Spleen (tissue), 7 donors: ENCODE measurements at regions not wholly inside any gene's neighbourhood (a gene's known extent, or its start where the extent isn't known, plus 50 kb on each side); places are given as distances from the start of the nearest gene placed in this dataset.

Experiments used
- POLR2A ChIP-seq, 3 donors: fragments of 450-650 bp; IDR thresholded peaks; one replicate each; pipeline ENCODE4 v1.5.1; 2017; ENCODE audit warnings: antibody characterized with exemption in 3 of 3, mild to moderate bottlenecking in 1 of 3
- TF ChIP-seq, protein P1 (sequence below), 11 experiments: fragments of 200-600 bp in 7 of 11; fragments of 450-650 bp in 4 of 11; sonication (generic) in 4 of 11; IDR thresholded peaks in 8 of 11; conservative IDR thresholded peaks in 3 of 11; 1 replicate in 7 of 11; 2 replicates in 4 of 11; pipeline versions ENCODE4 v1.4.0 to v1.8.0; 2016 to 2021; ENCODE audit warnings: antibody characterized with exemption in 11 of 11, inconsistent platforms in 4 of 11, mild to moderate bottlenecking in 1 of 11
- donor health status: DM: no; HTN: no; CAD: no; lungs with moderate emphysema.
- donor health status: DM: no; HTN: no; CAD: no.
- donor health status: DM: no; HTN: no; CAD: no.

DNA sequence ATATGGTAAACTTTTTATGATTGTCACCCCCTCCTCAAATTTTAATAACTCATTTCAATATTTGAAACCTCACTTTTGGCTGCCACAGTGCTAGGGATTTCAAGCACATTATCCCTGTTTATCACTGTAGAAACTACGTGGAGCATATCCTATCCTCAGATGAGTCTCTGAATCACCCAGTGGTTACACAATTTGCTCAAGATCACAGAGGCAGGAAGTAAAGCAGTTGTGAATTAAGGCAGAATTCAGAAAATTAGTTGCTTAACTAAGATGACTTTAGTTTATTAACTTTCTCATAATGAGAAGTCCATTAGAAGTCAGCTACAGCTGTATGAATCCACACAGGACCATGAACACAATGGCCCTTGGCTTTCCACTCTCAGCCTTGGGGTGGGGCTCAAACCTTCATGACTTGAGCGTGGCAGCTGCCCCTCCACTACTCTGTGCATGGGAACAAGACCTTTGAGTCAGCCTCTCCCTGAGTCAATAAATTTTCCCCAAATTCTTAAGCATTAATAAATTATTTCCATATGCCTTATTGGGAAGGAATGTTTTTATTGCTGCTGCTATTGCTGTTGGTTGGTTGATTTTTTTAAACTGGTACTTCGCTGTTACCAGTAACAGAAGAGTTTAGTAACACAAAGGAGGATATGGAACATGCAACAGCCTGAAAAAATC lies 369.0 kb downstream of the CBLN2 start:
- no peak for TF ChIP-seq POLR2A (IDR thresholded peaks at IDR 0.05)
- TF ChIP-seq, protein P1, sequence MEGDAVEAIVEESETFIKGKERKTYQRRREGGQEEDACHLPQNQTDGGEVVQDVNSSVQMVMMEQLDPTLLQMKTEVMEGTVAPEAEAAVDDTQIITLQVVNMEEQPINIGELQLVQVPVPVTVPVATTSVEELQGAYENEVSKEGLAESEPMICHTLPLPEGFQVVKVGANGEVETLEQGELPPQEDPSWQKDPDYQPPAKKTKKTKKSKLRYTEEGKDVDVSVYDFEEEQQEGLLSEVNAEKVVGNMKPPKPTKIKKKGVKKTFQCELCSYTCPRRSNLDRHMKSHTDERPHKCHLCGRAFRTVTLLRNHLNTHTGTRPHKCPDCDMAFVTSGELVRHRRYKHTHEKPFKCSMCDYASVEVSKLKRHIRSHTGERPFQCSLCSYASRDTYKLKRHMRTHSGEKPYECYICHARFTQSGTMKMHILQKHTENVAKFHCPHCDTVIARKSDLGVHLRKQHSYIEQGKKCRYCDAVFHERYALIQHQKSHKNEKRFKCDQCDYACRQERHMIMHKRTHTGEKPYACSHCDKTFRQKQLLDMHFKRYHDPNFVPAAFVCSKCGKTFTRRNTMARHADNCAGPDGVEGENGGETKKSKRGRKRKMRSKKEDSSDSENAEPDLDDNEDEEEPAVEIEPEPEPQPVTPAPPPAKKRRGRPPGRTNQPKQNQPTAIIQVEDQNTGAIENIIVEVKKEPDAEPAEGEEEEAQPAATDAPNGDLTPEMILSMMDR (IDR thresholded peaks at IDR 0.05 in 8 of 11, conservative IDR thresholded peaks at IDR 0.05 in 3 of 11), result no peak
